Lower leg skin (tissue), 3 donors: ENCODE measurements at regions not wholly inside any gene's neighbourhood (a gene's known extent, or its start where the extent isn't known, plus 50 kb on each side); places are given as distances from the start of the nearest gene placed in this dataset.

Experiments used
- CTCF ChIP-seq, 3 donors: fragments of 450-650 bp; IDR thresholded peaks; one replicate each; pipeline ENCODE4 v1.5.1; 2016; ENCODE audit warnings: antibody characterized with exemption in 3 of 3, mild to moderate bottlenecking in 3 of 3, moderate library complexity in 2 of 3
- POLR2A ChIP-seq, 2 donors: fragments of 450-650 bp; IDR thresholded peaks; one replicate each; pipeline ENCODE4 v1.6.1; 2016 to 2017; ENCODE audit warnings: antibody characterized with exemption in 2 of 2, mild to moderate bottlenecking in 1 of 2, moderate library complexity in 1 of 2

- TF ChIP-seq POLR2A (IDR thresholded peaks at IDR 0.05) = no peak
- no peak for TF ChIP-seq CTCF (IDR thresholded peaks at IDR 0.05)
Measured at GRCh38 chr3:181999314-181999713, 287.6 kb downstream of the SOX2 start.
